Ovary (tissue), 7 donors: ENCODE measurements at regions not wholly inside any gene's neighbourhood (a gene's known extent, or its start where the extent isn't known, plus 50 kb on each side); places are given as distances from the start of the nearest gene placed in this dataset.

Experiments used
- DNase-seq, 5 donors: peaks; one replicate each; pipeline ENCODE4 v3.0.0-alpha.2; 2019 to 2020
- H3K27ac ChIP-seq, 2 donors: fragments of 200-600 bp; one replicate each; pipeline versions ENCODE4 v1.5.1 to v1.8.0; 2019 to 2022
- H3K27me3 ChIP-seq: fragments of 200-600 bp; one replicate; pipeline ENCODE4 v1.8.0; 2022
- H3K36me3 ChIP-seq: fragments of 200-600 bp; sonication (generic); one replicate; pipeline ENCODE4 v1.5.1; 2019
- H3K4me1 ChIP-seq: one replicate; pipeline ENCODE4 v1.8.1; 2013; ENCODE audit warnings: mild to moderate bottlenecking, moderate library complexity; ENCODE audit not compliant: insufficient read depth
- H3K4me3 ChIP-seq: fragments of 200-600 bp; sonication (generic); one replicate; pipeline ENCODE4 v1.5.1; 2017
- H3K9me3 ChIP-seq, 2 donors: fragments of 200-600 bp in 1 of 2; sonication (generic) in 1 of 2; one replicate each; pipeline versions ENCODE4 v1.5.1 to v1.8.1; 2013 to 2019; ENCODE audit warnings: mild to moderate bottlenecking in 1 of 2, moderate library complexity in 1 of 2
- EP300 ChIP-seq: sonication (generic); formaldehyde crosslinking; IDR thresholded peaks from one replicate; pipeline ENCODE4 v1.6.1; 2017; ENCODE audit warnings: antibody characterized with exemption
- POLR2A ChIP-seq: fragments of 450-650 bp; IDR thresholded peaks from one replicate; pipeline ENCODE4 v1.6.1; 2017; ENCODE audit warnings: antibody characterized with exemption, mild to moderate bottlenecking, moderate library complexity
- WGBS, 3 donors: extraction: QIAGEN DNeasy Blood & Tissue Kit in 1 of 3; methylation state at CpG; one replicate each; pipeline versions ENCODE4 v1.1.5 to v1.1.7; 2013 to 2017; 5-methylcytosine and 5-hydroxymethylcytosine counted together
- intact Hi-C, 4 donors: fragments of 100-400 bp; cut with DNase I; formaldehyde crosslinking; loops; one replicate each; pipeline versions ENCODE4 v1.11.0 to v1.15.1; 2022 to 2023
- TF ChIP-seq, protein P1 (sequence below), 3 donors: fragments of 450-650 bp in 2 of 3; fragments of 200-600 bp in 1 of 3; IDR thresholded peaks; one replicate each; pipeline versions ENCODE4 v1.5.1 to v1.8.0; 2016 to 2022; ENCODE audit warnings: antibody characterized with exemption in 3 of 3, mild to moderate bottlenecking in 1 of 3
- donor health status: DM: no; HTN: no; CAD: no; lungs with moderate emphysema.
- donor health status: DM: no; HTN: no; CAD: no.
- donor health status: Bipolar disorder and iron deficiency.
- donor health status: DM: no; HTN: no; CAD: no.
- donor health status: DM: yes; HTN: yes; CAD: no.

DNA sequence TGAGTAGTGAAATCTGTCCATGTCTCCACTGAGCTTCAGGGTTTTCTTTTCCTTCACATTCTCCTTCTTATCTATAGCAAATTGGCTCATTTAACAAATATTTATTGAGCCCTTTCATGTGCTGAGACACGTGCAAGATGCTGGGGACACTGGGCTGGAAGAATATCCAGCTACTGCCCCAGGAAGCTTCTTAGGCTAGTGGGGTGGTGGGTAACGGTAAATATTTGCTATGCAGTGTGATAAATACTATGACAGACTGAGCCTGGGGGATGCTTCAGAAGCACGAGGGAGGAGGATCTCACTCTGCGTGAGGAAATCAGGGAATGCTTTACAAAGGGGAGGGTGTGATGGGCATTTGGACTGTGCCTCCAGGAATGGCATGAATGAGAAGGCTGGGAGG is 524.1 kb downstream of the GRIN2A start:
- DNase-seq, result no peak
- 9 to 14% (median 14%) methylated on average over 4 of the region's 4 CpGs for WGBS, 3 donors

GRCh38 chr16:9658586-9658985 is 523.6 kb downstream of the GRIN2A start:
- DNase-seq, result no peak
- intact Hi-C loops, result no loop called here
- Histone ChIP-seq H3K36me3 (no peaks in the 10 kb centered on the region), H3K4me3 (no peak overlapping the region), H3K27me3 (no peaks in the 10 kb centered on the region), H3K27ac (no peak overlapping the region), H3K4me1 (no peaks in the 10 kb centered on the region), H3K9me3 (no peaks in the 10 kb centered on the region)
- TF ChIP-seq EP300 (no peak), POLR2A (no peak)
- TF ChIP-seq, protein P1, sequence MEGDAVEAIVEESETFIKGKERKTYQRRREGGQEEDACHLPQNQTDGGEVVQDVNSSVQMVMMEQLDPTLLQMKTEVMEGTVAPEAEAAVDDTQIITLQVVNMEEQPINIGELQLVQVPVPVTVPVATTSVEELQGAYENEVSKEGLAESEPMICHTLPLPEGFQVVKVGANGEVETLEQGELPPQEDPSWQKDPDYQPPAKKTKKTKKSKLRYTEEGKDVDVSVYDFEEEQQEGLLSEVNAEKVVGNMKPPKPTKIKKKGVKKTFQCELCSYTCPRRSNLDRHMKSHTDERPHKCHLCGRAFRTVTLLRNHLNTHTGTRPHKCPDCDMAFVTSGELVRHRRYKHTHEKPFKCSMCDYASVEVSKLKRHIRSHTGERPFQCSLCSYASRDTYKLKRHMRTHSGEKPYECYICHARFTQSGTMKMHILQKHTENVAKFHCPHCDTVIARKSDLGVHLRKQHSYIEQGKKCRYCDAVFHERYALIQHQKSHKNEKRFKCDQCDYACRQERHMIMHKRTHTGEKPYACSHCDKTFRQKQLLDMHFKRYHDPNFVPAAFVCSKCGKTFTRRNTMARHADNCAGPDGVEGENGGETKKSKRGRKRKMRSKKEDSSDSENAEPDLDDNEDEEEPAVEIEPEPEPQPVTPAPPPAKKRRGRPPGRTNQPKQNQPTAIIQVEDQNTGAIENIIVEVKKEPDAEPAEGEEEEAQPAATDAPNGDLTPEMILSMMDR (IDR thresholded peaks at IDR 0.05), result no peak
- 72 to 77% (median 77%) methylated on average over 5 of the region's 5 CpGs for WGBS, 3 donors

More for the DNA sequence above, 524.1 kb downstream of the GRIN2A start:
- no peaks in the 10 kb centered on the region for H3K27me3 ChIP-seq
- no peak overlapping the region for H3K4me3 ChIP-seq
- no peaks in the 10 kb centered on the region for H3K9me3 ChIP-seq
- intact Hi-C loops, result no loop called here
- H3K36me3 ChIP-seq, result no peaks in the 10 kb centered on the region
- H3K4me1 ChIP-seq, result no peaks in the 10 kb centered on the region
- no peak overlapping the region for H3K27ac ChIP-seq
- TF ChIP-seq EP300 (no peak), POLR2A (no peak)
- TF ChIP-seq, protein P1 (IDR thresholded peaks at IDR 0.05), result no peak

GRCh38 chr16:9660898-9661297 is 521.3 kb downstream of the GRIN2A start:
- DNase-seq, result no peak
- H3K9me3 ChIP-seq, result no peaks in the 10 kb centered on the region
- H3K4me3 ChIP-seq, result no peak overlapping the region
- no peaks in the 10 kb centered on the region for H3K27me3 ChIP-seq
- intact Hi-C loops, result no loop called here
- H3K27ac ChIP-seq, result no peak overlapping the region
- WGBS, 3 donors, result 60 to 68% (median 66%) methylated on average over 6 of the region's 6 CpGs
- no peaks in the 10 kb centered on the region for H3K36me3 ChIP-seq
- TF ChIP-seq EP300, result no peak
- TF ChIP-seq, protein P1 (IDR thresholded peaks at IDR 0.05), result no peak
- no peak for TF ChIP-seq POLR2A
- no peaks in the 10 kb centered on the region for H3K4me1 ChIP-seq

- intact Hi-C loops, result no loop called here
- H3K27me3 ChIP-seq, result no peaks in the 10 kb centered on the region
- H3K27ac ChIP-seq, result no peak overlapping the region
- no peak overlapping the region for H3K4me3 ChIP-seq
- no peaks in the 10 kb centered on the region for H3K4me1 ChIP-seq
- no peaks in the 10 kb centered on the region for H3K36me3 ChIP-seq
- H3K9me3 ChIP-seq, result no peaks in the 10 kb centered on the region
- TF ChIP-seq EP300, result no peak
- TF ChIP-seq, protein P1 (IDR thresholded peaks at IDR 0.05), result no peak
- no peak for TF ChIP-seq POLR2A
- no peak for DNase-seq
- WGBS, 3 donors, result 42 to 57% (median 45%) methylated on average over 10 of the region's 10 CpGs
These were observed 520.8 kb downstream of the GRIN2A start for GRCh38 chr16:9661336-9662017.
